IPS DF 4.7 (cell line): ENCODE measurements at regions not wholly inside any gene's neighbourhood (a gene's known extent, or its start where the extent isn't known, plus 50 kb on each side); places are given as distances from the start of the nearest gene placed in this dataset.

Experiments
- DNase-seq: peaks from one replicate; pipeline ENCODE4 v3.0.0-alpha.2; 2013; ENCODE audit warnings: low spot score; ENCODE audit errors: extremely low read depth

DNA sequence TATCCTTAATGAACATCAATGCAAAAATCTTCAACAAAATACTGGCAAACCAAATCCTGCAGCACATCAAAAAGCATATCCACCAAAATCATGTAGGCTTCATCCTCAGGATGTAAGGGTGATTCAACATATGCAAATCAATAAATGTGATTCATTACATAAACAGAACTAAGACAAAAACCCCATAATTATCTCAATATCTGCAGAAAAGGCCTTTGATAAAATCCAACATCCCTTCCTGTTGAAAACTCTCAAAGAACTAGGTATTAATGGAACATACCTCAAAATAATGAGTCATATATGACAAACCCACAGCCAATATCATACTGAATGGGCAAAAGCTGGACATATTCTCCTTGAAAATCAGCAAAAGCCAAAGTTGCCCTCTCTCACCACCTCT, 54.6 kb upstream of the DEPDC1 start:
- no peak for DNase-seq

DNA sequence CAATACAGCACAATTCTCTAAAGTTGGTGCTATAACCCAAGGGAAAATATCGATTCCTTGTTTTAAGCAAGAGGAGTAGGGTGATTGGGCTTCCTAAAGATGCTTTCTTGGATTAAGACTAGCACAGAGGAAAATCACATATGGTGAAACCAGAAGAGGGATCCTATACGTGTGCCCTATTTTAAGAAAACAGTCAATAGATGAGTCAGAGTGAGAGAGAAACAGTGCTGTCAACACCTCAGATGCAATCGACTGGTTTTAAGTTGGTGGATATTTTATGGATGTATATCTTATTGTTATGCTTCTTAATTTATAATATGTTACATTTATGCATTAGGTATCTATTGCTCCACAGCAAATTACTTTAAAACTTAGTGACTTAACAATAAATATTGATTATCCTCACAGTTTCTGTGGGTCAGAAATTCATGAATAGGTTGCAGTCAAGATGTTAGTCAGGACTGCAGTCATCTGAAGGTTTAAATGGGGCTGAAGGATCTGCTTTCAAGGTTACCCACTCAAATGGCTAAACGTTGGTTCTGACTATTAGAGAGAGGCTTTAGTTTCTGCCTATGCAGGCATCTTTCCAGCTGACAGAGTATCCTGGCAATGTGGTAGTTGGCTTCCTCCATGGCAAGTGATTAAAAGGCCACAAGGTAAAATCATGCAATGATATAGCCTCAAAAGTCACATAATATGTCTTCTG, 61.6 kb upstream of the DEPDC1 start:
- no peak for DNase-seq

DNA sequence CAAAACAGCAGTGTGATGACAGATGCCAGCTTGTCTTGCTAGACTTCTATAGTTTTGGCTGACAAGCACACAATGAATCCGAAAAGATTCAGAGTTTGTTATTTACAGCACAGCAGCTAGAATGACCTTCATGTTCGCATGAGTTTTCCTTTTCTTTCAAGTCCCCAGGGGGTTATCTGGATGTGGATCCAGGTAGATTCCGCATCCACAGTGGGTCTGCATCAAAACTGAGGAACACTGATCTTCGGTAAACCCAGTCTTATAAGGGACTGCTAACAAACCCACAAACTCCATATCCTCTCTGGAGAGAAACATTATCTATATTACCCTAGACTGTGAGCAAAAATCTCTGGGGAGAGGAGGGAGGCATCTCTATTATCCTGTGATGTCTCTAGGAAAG, 69.0 kb upstream of the DEPDC1 start:
- DNase-seq: peak; percentile 2

DNA sequence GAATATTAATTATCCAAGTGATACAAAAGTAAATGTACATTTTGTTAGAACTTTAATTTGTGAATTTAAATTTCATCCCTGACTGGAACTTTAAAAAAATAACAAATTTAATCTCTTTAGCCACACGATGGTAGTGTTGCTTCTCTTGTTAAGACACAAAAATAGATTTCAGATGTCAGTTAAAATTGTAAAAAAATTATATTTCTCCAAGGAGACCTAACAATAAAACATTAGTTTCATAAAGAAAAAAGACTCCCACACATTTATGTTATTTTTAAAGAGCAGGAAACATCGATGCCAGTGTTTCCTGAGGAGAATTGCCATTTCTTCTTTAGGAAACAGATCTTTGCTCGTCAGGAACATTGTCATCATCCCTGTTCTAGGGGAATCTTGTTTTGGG, 74.0 kb upstream of the DEPDC1 start:
- no peak for DNase-seq

DNA sequence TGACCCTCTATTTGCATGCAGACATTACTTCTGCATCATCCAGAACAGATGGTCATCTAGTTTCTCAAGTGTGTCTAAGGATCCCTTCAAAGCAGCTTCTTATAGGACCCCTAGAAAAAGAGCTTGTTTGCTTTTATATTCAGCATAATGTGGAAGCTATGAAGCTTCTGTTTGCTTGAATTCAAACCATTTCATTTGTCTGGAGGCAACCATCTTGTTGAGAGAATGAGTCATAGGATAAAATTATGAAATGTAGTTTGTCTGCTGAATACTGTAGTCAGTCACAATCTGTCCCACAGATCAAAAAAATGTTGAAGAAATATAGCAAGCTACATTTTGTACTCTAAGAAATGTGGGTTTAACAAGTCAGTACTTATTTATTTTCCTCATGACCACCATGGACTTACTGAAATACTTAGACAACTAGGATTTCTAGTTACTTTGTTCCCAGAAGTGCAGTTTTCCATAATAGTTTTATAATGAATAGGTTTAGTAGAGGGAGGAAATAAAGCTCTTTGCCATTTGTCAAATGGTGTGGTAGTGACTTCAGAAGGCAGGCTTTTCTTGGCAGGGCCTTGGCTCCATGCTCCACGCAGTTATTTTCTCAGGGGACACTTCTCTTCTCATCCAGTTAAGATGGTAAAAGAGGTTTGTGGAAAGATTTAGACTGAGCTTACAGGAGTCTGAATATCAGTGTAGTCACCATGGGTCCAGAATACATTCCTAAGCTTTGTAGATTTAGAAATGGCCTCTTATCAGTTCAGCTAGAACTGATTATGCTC, 74.8 kb upstream of the DEPDC1 start:
- no peak for DNase-seq

DNA sequence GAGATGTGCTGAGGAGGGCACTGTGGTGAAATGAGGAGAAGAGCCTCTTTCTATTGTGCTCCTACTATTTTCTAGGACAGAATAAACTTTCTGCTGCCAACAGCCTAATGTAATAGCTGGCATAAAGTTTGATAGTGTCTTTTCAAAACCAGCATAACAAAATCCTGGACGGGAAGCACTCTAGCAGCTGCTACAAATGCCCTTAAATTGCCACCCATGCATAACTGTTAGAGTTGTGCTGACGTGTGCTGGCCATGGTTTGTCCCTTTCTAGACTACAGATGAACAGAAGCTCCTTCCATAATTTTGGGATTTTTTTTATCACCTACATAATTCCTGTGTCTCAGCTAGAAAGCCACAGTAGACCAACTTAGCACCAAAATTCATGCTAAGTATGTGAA, 88.5 kb upstream of the DEPDC1 start:
- DNase-seq: no peak

DNA sequence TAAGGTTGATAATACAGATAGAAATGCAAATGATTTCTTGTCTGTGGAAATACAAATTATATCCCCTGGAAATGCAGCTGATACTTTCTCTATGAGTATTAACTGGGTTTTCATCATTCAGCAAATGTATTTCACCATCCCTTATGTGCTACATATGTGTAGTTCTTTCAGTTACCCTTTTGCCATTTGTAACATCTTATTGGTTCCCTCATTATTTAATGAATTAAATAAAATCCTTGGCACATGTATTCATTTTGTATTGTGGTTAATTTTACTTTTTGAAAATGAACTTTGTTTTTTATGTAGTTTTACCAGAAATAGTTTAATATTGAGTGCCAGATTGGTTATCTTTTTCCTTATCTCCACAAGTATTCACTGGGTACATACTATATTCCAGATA, 89.9 kb upstream of the DEPDC1 start:
- DNase-seq: no peak

DNA sequence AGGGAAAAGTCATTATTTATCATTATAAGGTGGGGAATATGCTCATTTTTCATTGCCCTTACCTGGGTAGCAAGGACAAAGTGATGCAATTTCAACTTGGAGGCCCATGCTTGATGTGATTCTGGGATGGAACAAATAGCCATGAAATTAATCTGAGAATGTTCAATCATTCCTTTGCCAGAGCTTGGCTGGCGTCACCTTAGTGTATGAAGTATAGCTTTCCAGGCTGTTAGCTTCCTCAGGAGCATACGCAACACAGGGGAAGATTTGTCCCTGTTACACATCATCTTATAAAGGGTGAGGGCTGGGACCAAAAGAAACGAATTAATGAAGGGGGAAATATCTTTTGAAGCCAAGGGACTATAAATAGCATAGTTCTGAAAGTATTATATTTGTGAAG, 91.4 kb upstream of the DEPDC1 start:
- DNase-seq: no peak

DNA sequence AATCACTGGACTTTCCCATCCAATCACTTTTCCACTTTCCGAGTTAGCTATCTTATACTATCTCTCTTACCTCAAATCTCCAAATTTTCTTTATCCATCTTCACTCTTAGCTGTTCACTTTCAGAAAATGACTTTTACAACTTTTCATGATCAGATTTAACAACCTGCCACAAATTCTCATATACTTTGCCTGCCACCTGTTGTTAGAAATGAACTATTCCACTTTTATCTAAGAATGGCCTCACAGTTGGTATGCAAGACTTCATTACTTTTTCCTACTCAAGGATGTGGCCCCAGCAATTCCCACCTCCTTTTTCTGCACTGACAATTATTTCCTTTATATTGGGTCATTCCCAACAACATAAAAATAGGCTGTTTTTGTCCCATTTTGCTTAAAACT, 93.6 kb upstream of the DEPDC1 start:
- no peak for DNase-seq

DNA sequence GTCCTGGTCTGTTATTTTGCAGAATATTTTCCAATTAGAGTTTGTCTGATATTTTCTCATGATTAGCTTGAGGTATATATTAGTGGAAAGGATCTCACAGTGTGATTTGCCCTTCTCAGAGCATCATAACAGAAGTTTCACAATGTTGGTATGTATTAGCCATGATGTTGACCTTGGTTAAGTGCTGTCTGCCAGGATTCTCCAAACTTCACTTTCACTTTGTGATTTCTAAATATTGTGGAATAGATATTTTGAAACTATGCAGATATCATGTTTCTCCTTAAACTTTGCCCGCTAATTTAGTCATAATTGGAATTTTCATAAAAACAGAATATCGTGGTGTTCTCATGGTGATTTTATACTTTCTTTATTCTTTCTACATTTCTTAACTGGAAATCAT, 98.0 kb upstream of the DEPDC1 start:
- no peak for DNase-seq

DNA sequence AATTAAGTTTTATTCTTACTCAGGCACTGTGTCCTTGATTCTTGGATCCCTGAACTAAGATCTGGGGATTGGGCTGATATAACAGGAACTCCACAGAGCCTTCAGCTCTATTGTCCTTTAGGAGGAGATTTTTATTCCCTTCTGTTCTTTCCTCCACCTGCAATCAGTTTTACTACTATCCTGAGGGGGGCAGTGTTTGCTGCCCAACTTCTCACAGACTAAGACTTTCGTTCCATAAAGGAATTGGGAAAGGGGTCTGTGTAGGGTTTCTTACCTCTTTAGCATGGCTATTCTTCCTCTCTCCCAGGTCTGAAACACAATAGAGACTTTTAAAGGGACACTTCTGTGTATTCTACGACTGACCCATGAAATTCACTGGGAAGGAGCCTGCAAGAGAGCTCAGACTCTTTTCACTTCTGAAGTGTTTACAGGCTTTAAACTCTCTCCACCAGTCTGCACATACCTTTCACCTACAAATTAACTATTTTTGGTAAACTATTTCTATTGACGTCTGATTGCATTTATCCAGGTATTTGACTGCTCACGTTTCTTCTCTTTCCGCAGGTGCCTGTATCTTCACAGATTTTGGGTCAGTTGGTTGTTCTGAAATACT, 103.3 kb upstream of the DEPDC1 start:
- DNase-seq: peak; percentile 78

DNA sequence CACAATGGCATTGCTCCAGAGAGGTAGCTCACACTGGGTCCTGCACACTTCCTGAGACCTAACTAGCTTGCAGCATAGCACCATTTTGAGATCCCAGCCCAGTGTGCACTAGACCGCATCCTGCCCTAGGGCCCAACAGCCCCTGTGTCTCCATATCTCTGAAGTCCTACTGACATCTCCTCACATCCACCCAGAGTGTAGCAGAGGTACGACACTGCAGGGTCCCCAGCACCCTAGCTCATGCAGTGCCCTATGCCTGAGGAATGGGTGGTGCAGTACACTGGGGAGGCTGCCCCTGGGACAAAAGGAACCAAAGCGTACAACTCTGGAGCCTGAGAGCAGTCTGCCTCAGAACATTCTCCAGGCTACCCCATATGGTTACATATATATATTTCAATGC, 111.4 kb upstream of the DEPDC1 start:
- no peak for DNase-seq

DNA sequence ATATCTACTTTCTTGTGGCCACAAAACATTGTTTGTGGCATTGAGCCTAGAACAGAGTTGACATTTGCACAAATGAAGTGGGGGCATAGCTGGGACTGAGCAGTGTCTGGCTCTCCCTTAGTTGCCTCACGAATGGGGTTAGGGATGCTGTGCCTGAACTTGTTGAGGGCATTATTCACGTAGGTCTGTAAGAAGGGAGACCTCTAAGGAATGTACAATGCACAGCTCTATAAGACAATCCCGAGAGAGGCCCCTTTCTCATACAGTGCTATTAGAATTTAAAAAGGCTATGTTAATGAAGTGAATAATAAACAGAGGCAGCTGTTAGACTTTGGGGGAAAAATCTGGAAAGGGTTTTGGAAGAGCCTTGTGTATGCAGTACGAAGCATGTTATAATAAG, 118.4 kb upstream of the DEPDC1 start:
- DNase-seq: no peak

DNA sequence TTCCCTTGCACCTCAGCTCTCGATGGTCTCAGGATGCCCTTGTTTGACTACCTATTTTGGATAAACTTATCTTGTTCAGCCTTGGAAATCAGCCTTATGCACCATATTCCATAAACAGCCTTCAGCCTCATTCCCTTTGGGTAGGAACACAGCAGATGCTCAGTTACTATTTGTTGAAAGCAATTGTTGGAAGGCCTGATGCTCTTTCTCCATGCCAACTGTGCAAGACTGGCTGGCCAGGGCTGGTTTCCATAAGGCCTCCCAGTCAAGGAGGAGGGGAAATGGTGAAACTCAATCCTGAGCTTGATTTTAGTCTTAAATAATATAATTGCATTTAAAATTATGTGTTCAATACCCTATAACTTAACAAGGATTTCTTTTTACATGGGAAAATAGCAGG, 121.1 kb upstream of the DEPDC1 start:
- no peak for DNase-seq

DNA sequence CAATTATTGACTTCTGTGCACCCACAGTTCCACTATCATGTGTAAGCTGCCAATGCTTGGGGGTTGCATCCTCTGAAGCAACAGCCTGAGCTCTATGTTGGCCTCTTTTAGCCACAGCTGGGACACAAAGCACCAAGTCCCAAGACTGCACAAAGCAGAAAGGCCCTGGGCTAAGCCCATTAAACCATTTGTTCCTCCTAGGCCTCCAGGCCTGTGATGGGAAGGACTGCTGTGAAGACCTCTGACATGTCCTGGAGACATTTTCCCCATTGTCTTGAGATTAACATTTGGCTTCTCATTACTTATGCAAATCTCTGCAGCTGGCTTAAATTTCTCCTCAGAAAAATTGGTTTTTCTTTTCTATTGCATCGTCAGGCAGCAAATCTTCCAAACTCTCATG, 123.7 kb upstream of the DEPDC1 start:
- DNase-seq: no peak

DNA sequence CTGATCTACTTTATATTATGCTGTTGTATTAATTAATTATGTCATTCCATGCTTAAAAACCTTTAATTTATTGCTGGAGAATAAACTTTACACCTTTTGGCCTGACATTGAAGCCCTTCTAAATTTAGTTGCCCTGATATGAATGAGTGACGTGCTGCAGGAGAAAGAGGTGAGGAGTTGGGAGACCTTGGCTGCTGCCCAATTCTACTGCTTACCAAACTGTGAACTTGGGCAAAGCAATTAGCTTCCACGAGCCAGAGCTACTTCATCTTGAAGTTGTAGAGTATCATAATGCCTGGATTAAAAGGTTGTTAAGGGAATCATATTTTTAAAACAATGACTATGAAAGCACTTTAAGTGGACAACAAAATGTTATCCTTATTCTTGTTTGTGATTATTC, 126.8 kb upstream of the DEPDC1 start:
- DNase-seq: no peak

DNA sequence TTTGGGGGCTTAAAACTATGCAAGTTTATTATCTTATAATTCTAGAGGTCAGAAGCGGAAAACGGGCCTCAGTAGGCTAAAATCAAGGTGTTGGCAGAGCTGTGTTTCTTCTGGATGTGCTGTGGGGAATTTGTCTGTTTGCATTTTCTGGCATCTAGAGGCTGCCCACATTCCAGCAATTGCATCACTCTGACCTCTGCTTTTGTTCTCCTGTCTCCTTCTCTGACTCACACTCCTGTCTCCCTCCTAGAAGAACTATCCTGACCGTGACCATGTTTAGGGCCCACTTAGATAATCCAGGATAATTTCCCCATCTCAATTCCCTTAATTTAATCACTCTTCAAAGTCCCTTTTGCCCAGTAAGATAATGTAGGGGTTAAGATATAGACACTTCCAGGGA, 127.4 kb upstream of the DEPDC1 start:
- no peak for DNase-seq

DNA sequence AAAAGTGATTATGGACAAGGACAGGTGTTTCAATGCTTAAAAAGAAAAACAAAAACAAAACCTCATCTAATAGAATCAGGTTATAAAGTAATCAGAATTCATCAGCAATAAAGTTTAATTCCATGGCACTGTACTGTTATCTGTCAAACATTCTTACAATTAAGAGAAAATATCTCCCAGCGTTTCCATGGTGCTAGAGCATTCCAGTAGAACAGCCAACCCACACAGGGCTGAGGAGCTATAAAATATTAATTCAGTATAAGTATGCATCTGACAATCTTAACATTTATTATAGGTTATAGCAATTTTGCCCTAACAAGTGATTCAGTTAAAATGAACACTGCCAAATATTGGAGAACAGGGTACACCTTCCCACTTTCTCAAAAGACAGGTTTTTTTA, 128.7 kb upstream of the DEPDC1 start:
- DNase-seq: no peak

DNA sequence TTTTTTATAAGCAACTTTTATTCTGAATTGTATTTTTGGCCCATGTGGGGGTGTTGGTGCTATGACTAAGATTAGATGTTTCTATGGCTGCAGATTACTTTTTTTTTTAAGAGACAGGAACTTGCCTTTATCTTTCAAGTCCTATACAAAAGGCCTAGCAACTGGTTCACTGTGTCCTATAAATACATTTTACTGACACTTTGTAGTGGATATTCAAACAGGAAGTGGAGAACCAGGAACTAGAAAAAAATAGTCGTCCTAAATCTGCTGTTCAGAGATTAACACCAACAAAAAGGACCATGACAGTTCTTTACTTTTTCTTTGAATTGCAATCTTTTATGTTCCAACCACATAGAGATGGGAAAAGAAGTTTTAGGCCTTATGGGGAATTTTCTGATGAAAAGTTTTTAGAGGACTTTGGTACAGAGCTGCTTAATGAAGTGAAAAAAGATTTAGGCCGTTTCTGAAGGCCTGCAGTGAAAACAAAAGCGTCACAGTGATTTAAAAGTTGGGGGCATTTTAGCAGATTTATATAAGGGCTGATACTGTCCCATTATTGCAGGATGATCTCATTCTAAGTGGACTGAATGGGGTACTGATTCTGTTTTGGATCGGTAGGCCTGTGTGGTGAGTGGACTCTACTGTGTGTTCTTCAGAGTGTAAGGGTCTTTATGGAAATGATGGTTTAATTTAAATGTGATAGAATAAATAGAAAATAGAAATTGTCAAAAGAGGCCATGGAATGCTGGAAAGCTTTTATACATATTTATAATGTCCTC, 136.4 kb upstream of the DEPDC1 start:
- no peak for DNase-seq

DNA sequence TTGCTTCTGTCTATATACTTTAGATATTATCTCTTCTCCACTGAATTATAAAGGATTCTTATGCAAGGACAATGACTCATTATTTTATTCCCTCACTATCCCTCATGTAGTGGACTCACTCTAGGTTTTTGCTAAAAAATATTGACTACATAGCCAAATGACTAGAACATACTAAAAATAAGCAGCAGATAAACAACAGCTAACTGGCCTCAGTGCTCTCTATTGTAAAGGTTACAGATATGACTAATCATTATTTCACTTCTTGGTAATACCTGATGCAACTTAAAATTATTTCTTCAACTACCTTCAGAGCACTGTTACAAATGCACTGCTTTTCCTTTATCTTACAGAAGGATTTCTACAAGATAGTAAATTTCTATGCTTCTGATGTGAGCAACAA, 147.6 kb upstream of the DEPDC1 start:
- no peak for DNase-seq

DNA sequence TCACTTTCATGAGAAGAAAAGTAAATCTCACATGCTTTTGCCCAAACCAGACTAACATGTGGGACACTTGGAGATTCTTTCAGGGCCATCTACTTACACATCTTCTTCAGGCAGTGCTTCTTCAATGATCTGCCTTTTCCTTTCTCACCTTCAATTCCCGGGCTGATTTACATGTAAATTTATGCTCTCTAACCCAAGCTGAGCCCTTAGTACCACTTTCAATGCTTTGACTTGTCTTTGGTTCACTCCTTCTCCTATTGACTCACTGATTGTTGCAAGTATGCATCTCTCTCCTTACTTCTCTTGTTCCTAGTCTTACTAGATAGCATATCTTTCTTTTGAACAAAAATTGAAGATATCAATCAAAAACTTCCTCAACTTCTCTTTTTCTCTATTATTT, 154.2 kb upstream of the DEPDC1 start:
- no peak for DNase-seq

DNA sequence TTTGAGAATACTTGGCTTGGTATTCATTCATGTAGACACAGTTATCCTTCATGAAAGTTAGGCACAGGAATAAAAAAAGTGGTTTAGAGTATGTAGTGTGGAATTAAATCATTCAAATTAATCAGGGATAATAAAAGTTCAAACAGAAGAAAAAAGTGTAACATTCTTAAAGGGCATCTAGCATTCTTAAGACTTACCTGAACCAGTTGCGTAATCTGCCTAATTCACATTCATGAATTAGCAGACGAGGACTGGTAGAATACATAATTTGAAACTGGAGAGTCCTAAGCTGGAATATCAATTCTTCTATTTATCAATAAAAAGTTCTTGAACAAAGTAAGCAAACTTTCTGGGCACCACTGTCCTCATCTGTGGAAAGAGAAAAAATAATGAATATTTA, 157.0 kb upstream of the DEPDC1 start:
- DNase-seq: no peak
